ENCODE measurements at regions not wholly inside any gene's neighbourhood (a gene's known extent, or its start where the extent isn't known, plus 50 kb on each side); places are given as distances from the start of the nearest gene placed in this dataset.

GRCh38 chr10:118499186-118499585, 96.3 kb downstream of the PRLHR start:
- peaks cover 0 to 13% (median 5%) of the 10 kb centered on the region in 3 donors for H3K27me3 ChIP-seq (ENCODE audit: insufficient read depth in 3 of 3, low read length in 2 of 3)
- WGBS, 3 donors: 20 to 29% (median 20%) methylated on average over 3 of the region's 3 CpGs

GRCh38 chr10:118498623-118499022, 96.8 kb downstream of the PRLHR start:
- H3K36me3 ChIP-seq (ENCODE audit: insufficient read depth in 1 of 2, low read depth in 1 of 2): no peaks in the 10 kb centered on the region
- WGBS, 3 donors: 82 to 89% (median 85%) methylated on average over 4 of the region's 4 CpGs
- H3K27me3 ChIP-seq (ENCODE audit: insufficient read depth in 3 of 3, low read length in 2 of 3): peaks cover 0 to 13% (median 5%) of the 10 kb centered on the region in 3 donors
- DNase-seq (no peak), ATAC-seq (no peak)
- no peak overlapping the region for H3K4me3 ChIP-seq
- intact Hi-C loops (cut with DNase I): no loop called here
- H3K27ac ChIP-seq: no peak overlapping the region
- no peaks in the 10 kb centered on the region for H3K4me1 ChIP-seq
- no peaks in the 10 kb centered on the region for H3K9me3 ChIP-seq
- TF ChIP-seq CTCF (IDR thresholded peaks at IDR 0.05): no peak

More at GRCh38 chr10:118499186-118499585, 96.3 kb downstream of the PRLHR start:
- Histone ChIP-seq H3K4me3 (no peak overlapping the region), H3K9me3 (no peaks in the 10 kb centered on the region), H3K36me3 (ENCODE audit: insufficient read depth in 1 of 2, low read depth in 1 of 2) (no peaks in the 10 kb centered on the region), H3K4me1 (no peaks in the 10 kb centered on the region), H3K27ac (no peak overlapping the region)
- DNase-seq (no peak), ATAC-seq (no peak)
- intact Hi-C loops (cut with DNase I): no loop called here
- TF ChIP-seq CTCF (IDR thresholded peaks at IDR 0.05): no peak

GRCh38 chr10:118497227-118497626, 98.2 kb downstream of the PRLHR start:
- no peaks in the 10 kb centered on the region for H3K9me3 ChIP-seq
- ATAC-seq (no peak), DNase-seq (no peak)
- 48 to 56% (median 52%) methylated on average over 8 of the region's 8 CpGs for WGBS, 3 donors
- no peaks in the 10 kb centered on the region for H3K4me1 ChIP-seq
- no peak for TF ChIP-seq CTCF (IDR thresholded peaks at IDR 0.05)
- H3K4me3 ChIP-seq: no peak overlapping the region
- no peaks in the 10 kb centered on the region for H3K36me3 ChIP-seq (ENCODE audit: insufficient read depth in 1 of 2, low read depth in 1 of 2)
- H3K27ac ChIP-seq: no peak overlapping the region
- peaks cover 0 to 6% (median 5%) of the 10 kb centered on the region in 3 donors for H3K27me3 ChIP-seq (ENCODE audit: insufficient read depth in 3 of 3, low read length in 2 of 3)
- intact Hi-C loops (cut with DNase I): no loop called here

- DNase-seq (no peak), ATAC-seq (no peak)
- Histone ChIP-seq H3K4me3 (no peak overlapping the region), H3K36me3 (ENCODE audit: insufficient read depth in 1 of 2, low read depth in 1 of 2) (no peaks in the 10 kb centered on the region), H3K4me1 (no peaks in the 10 kb centered on the region), H3K27me3 (ENCODE audit: insufficient read depth in 3 of 3, low read length in 2 of 3) (peaks cover 0 to 9% (median 5%) of the 10 kb centered on the region in 3 donors), H3K9me3 (no peaks in the 10 kb centered on the region), H3K27ac (no peak overlapping the region)
- WGBS, 3 donors: 41 to 42% (median 41%) methylated on average over 3 of the region's 3 CpGs
- intact Hi-C loops (cut with DNase I): no loop called here
- TF ChIP-seq CTCF (IDR thresholded peaks at IDR 0.05): no peak
Observed at GRCh38 chr10:118496525-118496924, 98.9 kb downstream of the PRLHR start.

- H3K27ac ChIP-seq: no peak overlapping the region
- no peaks in the 10 kb centered on the region for H3K4me1 ChIP-seq
- DNase-seq (no peak), ATAC-seq (no peak)
- no peak overlapping the region for H3K4me3 ChIP-seq
- intact Hi-C loops (cut with DNase I): no loop called here
- no peaks in the 10 kb centered on the region for H3K9me3 ChIP-seq
- H3K27me3 ChIP-seq (ENCODE audit: insufficient read depth in 3 of 3, low read length in 2 of 3): peaks cover 0 to 12% (median 4%) of the 10 kb centered on the region in 3 donors
- 51 to 74% (median 72%) methylated on average over 2 of the region's 2 CpGs for WGBS, 3 donors
- TF ChIP-seq CTCF (IDR thresholded peaks at IDR 0.05): no peak
- no peaks in the 10 kb centered on the region for H3K36me3 ChIP-seq (ENCODE audit: insufficient read depth in 1 of 2, low read depth in 1 of 2)
Observed at GRCh38 chr10:118495499-118495898, 99.9 kb downstream of the PRLHR start.

All from psoas muscle (tissue), 7 donors.